Keratinocyte (primary cell): ENCODE measurements at regions not wholly inside any gene's neighbourhood (a gene's known extent, or its start where the extent isn't known, plus 50 kb on each side); places are given as distances from the start of the nearest gene placed in this dataset.

Experiments
- CTCF ChIP-seq, 3 experiments: IDR thresholded peaks in 1 of 3; conservative IDR thresholded peaks in 1 of 3; optimal IDR thresholded peaks in 1 of 3; 2 replicates in 2 of 3; 3 replicates in 1 of 3; pipeline versions ENCODE3 to v1.5.1; 2011; ENCODE audit warnings: low read length in 3 of 3, mild to moderate bottlenecking in 3 of 3, moderate library complexity in 2 of 3, control low read depth in 1 of 3, inconsistent platforms in 1 of 3; ENCODE audit not compliant: insufficient read depth in 2 of 3; ENCODE audit errors: extremely low read depth in 1 of 3
- EZH2 ChIP-seq: IDR thresholded peaks from one replicate; pipeline ENCODE4 v1.6.1; 2012; ENCODE audit warnings: inconsistent platforms, mild to moderate bottlenecking, low read length, moderate library complexity

- TF ChIP-seq CTCF (optimal IDR thresholded peaks at IDR 0.05 in 1 of 3, IDR thresholded peaks at IDR 0.05 in 1 of 3, conservative IDR thresholded peaks at IDR 0.05 in 1 of 3; ENCODE audit: extremely low read depth in 1 of 3, insufficient read depth in 2 of 3, low read length in 3 of 3) (no peak), EZH2 (no peak)
Observed at GRCh38 chr3:86830566-86830965, 160.4 kb downstream of the VGLL3 start.
